Progenitor cell of endocrine pancreas (in vitro differentiated cells): ENCODE measurements at regions not wholly inside any gene's neighbourhood (a gene's known extent, or its start where the extent isn't known, plus 50 kb on each side); places are given as distances from the start of the nearest gene placed in this dataset.
A peak's percentile ranks its signal among the peaks of the same experiment; 100 is the strongest.

Experiments used
- DNase-seq: peaks from one replicate; pipeline ENCODE4 v3.0.0; 2021; ENCODE audit warnings: low spot score; ENCODE audit not compliant: unreplicated experiment
- H3K27ac Mint-ChIP-seq: 2 replicates; pipeline ENCODE4 v1.8.0; 2021; ENCODE audit warnings: mild to moderate bottlenecking, moderate library complexity, mixed read lengths
- H3K27me3 Mint-ChIP-seq: 2 replicates; pipeline ENCODE4 v1.8.0; 2021; ENCODE audit warnings: mixed read lengths
- H3K36me3 Mint-ChIP-seq: 2 replicates; pipeline ENCODE4 v1.8.0; 2022; ENCODE audit warnings: mixed read lengths; ENCODE audit not compliant: insufficient read depth
- H3K4me1 Mint-ChIP-seq: 2 replicates; pipeline ENCODE4 v1.8.0; 2021; ENCODE audit warnings: low read depth, mixed read lengths
- H3K4me3 Mint-ChIP-seq: 2 replicates; pipeline ENCODE4 v1.8.0; 2021; ENCODE audit warnings: low read depth, mild to moderate bottlenecking, moderate library complexity, mixed read lengths
- H3K9me3 Mint-ChIP-seq: 2 replicates; pipeline ENCODE4 v1.8.0; 2021; ENCODE audit warnings: low read depth, mixed read lengths
- TF ChIP-seq, protein P1 (sequence below): fragments of 200-600 bp; sonication (generic); IDR thresholded peaks from one replicate; pipeline ENCODE4 v1.5.0; 2021; ENCODE audit warnings: antibody characterized with exemption, mild to moderate bottlenecking; ENCODE audit not compliant: unreplicated experiment

DNA sequence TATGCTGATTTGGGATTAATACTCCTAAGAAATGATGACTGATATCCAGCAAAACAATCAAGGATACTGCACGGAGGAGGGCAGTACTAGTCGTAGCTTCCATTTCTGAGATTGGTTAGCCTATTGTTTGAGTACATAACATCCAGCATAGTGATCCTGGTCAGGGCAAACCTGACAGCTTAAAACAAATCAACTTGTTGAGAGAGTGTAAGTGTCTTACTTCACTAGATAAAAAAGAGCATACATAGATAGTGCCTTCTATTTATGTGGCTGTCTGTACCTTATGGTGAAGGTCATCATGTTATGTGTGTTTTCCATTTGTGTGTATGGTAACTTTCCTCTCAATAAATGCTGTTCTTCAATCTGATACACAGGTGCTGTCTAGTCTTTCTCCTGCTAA lies 228.4 kb downstream of the PTGER3 start:
- H3K4me1 Mint-ChIP-seq, result no peaks in the 10 kb centered on the region
- TF ChIP-seq, protein P1, sequence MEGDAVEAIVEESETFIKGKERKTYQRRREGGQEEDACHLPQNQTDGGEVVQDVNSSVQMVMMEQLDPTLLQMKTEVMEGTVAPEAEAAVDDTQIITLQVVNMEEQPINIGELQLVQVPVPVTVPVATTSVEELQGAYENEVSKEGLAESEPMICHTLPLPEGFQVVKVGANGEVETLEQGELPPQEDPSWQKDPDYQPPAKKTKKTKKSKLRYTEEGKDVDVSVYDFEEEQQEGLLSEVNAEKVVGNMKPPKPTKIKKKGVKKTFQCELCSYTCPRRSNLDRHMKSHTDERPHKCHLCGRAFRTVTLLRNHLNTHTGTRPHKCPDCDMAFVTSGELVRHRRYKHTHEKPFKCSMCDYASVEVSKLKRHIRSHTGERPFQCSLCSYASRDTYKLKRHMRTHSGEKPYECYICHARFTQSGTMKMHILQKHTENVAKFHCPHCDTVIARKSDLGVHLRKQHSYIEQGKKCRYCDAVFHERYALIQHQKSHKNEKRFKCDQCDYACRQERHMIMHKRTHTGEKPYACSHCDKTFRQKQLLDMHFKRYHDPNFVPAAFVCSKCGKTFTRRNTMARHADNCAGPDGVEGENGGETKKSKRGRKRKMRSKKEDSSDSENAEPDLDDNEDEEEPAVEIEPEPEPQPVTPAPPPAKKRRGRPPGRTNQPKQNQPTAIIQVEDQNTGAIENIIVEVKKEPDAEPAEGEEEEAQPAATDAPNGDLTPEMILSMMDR, result no peak
- no peaks in the 10 kb centered on the region for H3K9me3 Mint-ChIP-seq
- no peaks in the 10 kb centered on the region for H3K36me3 Mint-ChIP-seq
- H3K4me3 Mint-ChIP-seq, result no peak overlapping the region
- no peak for DNase-seq
- H3K27me3 Mint-ChIP-seq, result no peaks in the 10 kb centered on the region
- H3K27ac Mint-ChIP-seq, result no peak overlapping the region

DNA sequence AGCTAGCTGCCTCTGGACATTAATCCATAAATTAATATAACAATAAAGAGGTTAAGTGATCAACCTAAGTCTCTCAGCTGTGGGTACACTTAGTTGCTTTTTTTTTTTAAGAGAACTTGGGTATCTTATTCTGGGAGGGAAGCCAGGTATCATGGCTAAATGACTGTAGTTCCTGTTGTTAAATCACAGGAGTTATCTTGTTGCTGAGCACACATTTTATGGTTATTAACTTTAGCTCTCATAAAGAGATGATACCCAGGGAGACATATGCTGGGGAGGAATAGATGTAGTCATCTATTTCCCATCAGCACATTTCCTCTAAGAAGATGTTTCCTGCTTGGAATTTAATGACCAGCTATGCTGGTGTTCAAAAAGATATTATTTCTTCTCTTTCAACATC lies 227.8 kb downstream of the PTGER3 start:
- TF ChIP-seq, protein P1, result no peak
- DNase-seq, result no peak
- H3K27me3 Mint-ChIP-seq, result no peaks in the 10 kb centered on the region
- H3K9me3 Mint-ChIP-seq, result no peaks in the 10 kb centered on the region
- no peaks in the 10 kb centered on the region for H3K36me3 Mint-ChIP-seq
- H3K4me3 Mint-ChIP-seq, result no peak overlapping the region
- H3K4me1 Mint-ChIP-seq, result no peaks in the 10 kb centered on the region
- no peak overlapping the region for H3K27ac Mint-ChIP-seq

DNA sequence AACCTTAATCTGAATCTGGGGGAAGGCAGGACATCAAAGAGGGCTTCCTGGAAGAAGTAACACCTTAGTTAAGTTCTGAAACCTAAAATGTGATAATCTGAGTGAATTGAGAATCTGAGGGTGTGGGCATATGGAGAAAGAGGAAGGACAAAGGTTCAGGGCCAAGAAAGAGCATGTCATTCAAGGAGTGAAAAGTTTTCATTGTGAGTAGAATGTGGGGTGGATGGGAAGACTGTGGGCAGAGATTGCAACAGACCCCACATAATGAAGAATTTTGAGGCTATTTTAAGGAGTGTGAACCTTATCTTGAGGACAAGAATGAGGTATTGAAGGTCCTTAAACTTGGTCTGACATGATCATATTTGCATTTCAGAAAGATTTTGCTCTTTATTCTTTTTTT lies 227.2 kb downstream of the PTGER3 start:
- DNase-seq, result no peak

DNA sequence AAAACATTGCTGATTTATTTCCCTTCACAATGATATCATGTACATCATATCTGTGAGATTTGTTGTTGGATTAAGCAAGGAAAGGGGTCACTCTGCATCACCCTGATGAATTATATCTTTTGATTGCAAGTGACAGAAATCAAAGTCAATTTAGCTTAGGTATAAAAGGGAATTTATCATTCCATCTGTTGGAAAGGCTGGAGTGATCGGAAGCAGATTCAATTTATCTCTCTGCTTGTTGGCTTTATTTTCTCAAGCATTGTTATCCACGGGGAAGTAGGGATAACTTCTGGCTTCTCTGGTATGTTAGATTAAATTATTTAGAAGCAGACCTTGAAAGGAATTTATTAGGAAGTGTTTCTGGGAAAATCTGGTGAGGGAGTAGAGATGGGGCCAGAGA lies 226.6 kb downstream of the PTGER3 start:
- DNase-seq, result no peak
- TF ChIP-seq, protein P1, result no peak
- H3K36me3 Mint-ChIP-seq, result no peaks in the 10 kb centered on the region
- H3K4me1 Mint-ChIP-seq, result no peaks in the 10 kb centered on the region
- H3K27me3 Mint-ChIP-seq, result no peaks in the 10 kb centered on the region
- H3K4me3 Mint-ChIP-seq, result no peak overlapping the region
- peaks cover 3% of the 10 kb centered on the region for H3K9me3 Mint-ChIP-seq
- H3K27ac Mint-ChIP-seq, result peak overlapping the region; percentile 19

More for the DNA sequence above, 227.2 kb downstream of the PTGER3 start:
- Mint-ChIP-seq H3K27ac (no peak overlapping the region), H3K9me3 (peaks cover 3% of the 10 kb centered on the region), H3K4me1 (no peaks in the 10 kb centered on the region), H3K4me3 (no peak overlapping the region), H3K36me3 (no peaks in the 10 kb centered on the region), H3K27me3 (no peaks in the 10 kb centered on the region)
- TF ChIP-seq, protein P1, result no peak

DNA sequence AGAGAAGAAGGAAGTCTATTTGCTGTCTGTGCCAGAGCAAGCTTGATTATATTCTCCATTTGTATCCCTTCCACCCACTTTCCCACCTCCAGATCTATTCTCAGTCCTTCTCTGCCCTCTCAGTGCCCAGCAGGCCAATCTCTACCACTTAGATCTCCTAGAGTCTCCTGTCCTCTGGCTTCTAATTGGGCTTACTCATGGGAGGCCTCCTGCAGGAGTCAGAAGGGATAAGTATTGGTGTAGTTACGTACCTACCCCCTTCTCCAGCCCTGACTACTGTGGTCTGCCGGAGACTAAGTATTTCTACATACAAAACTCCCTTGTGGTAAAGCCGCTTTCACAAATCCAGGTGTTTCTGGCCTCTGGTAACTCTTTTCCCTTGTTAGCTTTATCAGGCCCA lies 221.2 kb downstream of the PTGER3 start:
- no peaks in the 10 kb centered on the region for H3K36me3 Mint-ChIP-seq
- H3K4me3 Mint-ChIP-seq, result no peak overlapping the region
- H3K27me3 Mint-ChIP-seq, result no peaks in the 10 kb centered on the region
- peaks cover 5% of the 10 kb centered on the region for H3K4me1 Mint-ChIP-seq
- H3K27ac Mint-ChIP-seq, result no peak overlapping the region
- no peak for DNase-seq
- TF ChIP-seq, protein P1, result no peak
- H3K9me3 Mint-ChIP-seq, result peaks cover 3% of the 10 kb centered on the region
